ENCODE measurements at regions not wholly inside any gene's neighbourhood (a gene's known extent, or its start where the extent isn't known, plus 50 kb on each side); places are given as distances from the start of the nearest gene placed in this dataset.

GRCh38 chr2:64857581-64858471, 131.4 kb upstream of the SLC1A4 start (continued):
- TF ChIP-seq ARID4A (CRISPR knock-in tag; IDR thresholded peaks at IDR 0.05; ENCODE audit: borderline replicate concordance) (peak; percentile 18; the same call in 1 of the 2 replicates), AHDC1 (CRISPR knock-in tag; IDR thresholded peaks at IDR 0.05; ENCODE audit: borderline replicate concordance) (peak; percentile 51; the same call in 1 of the 2 replicates), ZNF414 (CRISPR knock-in tag; IDR thresholded peaks at IDR 0.05) (no peak; the same call in 1 of the 2 replicates), ZNF792 (CRISPR knock-in tag; IDR thresholded peaks at IDR 0.05) (no peak), IKZF1 (IDR thresholded peaks at IDR 0.05) (no peak), SOX6 (IDR thresholded peaks at IDR 0.05) (no peak), SOX6 (CRISPR knock-in tag; IDR thresholded peaks at IDR 0.05) (peak; percentile 31; the same call in 1 of the 2 replicates), FOXC1 (CRISPR knock-in tag; IDR thresholded peaks at IDR 0.05; ENCODE audit: borderline replicate concordance) (0 out of 2 replicates have a peak, but pooled peaks have one; percentile 39), YEATS4 (CRISPR knock-in tag; IDR thresholded peaks at IDR 0.05; ENCODE audit: borderline replicate concordance) (no peak), MTF1 (CRISPR knock-in tag; IDR thresholded peaks at IDR 0.05) (no peak), ZNF280B (CRISPR knock-in tag; IDR thresholded peaks at IDR 0.05; ENCODE audit: borderline replicate concordance) (peak; percentile 43; the same call in 1 of the 2 replicates), ZNF274 (CRISPR knock-in tag; IDR thresholded peaks at IDR 0.05) (peak; percentile 0; the same call in 1 of the 2 replicates), SALL1 (CRISPR knock-in tag; IDR thresholded peaks at IDR 0.05) (peak; percentile 67), EZH2 (conservative IDR thresholded peaks at IDR 0.05; ENCODE audit: low read depth, low read length) (no peak)

All from HepG2 (cell line).